AG10803 (cell line): ENCODE measurements at regions not wholly inside any gene's neighbourhood (a gene's known extent, or its start where the extent isn't known, plus 50 kb on each side); places are given as distances from the start of the nearest gene placed in this dataset.

Experiments used
- DNase-seq: peaks from one replicate; pipeline ENCODE4 v3.0.0; 2010; ENCODE audit warnings: low read depth
- H3K4me3 ChIP-seq: 2 replicates; pipeline ENCODE4 v1.5.1; 2011; ENCODE audit warnings: mild to moderate bottlenecking, low read length, control low read depth
- CTCF ChIP-seq: conservative IDR thresholded peaks from 2 replicates; pipeline ENCODE4 v1.5.1; 2011; ENCODE audit warnings: mild to moderate bottlenecking, low read length, control low read depth, inconsistent platforms

DNA sequence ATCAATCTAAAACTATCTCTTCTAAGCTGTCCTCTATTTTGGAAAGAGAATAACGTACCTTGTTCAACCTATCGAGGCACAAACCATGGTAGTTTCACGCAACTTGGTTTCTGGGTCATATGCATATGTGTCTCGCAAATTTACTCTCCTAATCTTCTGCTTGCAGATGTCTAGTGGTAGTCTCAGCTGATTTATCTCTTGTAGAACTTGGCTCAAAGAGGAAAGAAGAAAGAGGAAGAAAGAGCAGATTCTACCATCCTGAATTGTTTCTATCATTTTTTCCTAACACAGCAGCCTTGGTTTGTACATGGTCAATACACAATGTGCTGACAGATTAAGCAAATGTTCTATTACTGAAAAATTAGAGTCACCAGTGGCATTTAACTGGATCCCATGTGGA lies 282.3 kb downstream of the SPRY2 start:
- DNase-seq, result no peak
- TF ChIP-seq CTCF, result no peak
- H3K4me3 ChIP-seq, result no peak overlapping the region

- no peak overlapping the region for H3K4me3 ChIP-seq
- no peak for TF ChIP-seq CTCF
- no peak for DNase-seq
Measured at GRCh38 chr13:80055847-80056246, 285.1 kb downstream of the SPRY2 start.

GRCh38 chr13:80054806-80055205 lies 286.1 kb downstream of the SPRY2 start:
- H3K4me3 ChIP-seq, result no peak overlapping the region
- peak; percentile 20 for DNase-seq
- no peak for TF ChIP-seq CTCF

DNA sequence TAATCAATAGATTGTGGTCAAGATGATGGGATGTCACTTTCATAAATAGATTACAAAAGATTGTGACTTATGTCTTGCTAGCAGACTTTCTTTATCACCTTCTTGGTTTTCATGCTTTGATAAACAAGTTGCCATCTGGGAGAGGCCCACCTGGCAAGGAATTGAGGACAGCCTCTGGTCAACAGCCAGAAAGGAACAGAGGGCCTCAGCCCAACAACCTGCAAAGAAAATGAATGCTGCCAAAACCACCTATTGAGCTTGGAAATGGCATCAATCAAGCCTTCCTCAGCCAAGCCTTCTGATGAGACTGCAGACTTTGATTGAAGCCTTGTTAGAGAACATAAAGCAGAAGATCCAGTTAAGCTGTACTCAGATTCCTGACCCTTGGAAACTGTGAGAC lies 288.6 kb downstream of the SPRY2 start:
- no peak overlapping the region for H3K4me3 ChIP-seq
- no peak for TF ChIP-seq CTCF
- DNase-seq, result no peak

DNA sequence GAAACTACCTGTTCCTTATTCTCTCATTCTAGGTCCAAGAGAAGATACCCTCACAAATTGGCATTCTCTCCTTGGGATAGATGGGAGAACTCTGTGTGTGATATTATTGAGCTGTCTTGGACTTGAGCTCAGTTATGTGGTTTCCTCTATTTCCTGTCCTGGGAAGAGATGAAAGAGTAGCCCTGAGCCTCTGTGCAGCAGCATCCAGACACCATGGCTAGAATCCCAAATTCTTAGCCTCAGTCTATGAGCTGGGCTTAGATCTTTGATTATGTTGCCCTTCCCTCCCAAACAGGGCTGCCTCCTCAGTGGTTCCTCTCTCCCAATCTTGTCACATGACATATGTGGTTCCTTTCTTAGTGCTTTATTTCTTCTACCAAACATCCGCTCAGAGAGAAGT lies 290.7 kb downstream of the SPRY2 start:
- H3K4me3 ChIP-seq, result no peak overlapping the region
- peak; percentile 31 for DNase-seq
- no peak for TF ChIP-seq CTCF

DNA sequence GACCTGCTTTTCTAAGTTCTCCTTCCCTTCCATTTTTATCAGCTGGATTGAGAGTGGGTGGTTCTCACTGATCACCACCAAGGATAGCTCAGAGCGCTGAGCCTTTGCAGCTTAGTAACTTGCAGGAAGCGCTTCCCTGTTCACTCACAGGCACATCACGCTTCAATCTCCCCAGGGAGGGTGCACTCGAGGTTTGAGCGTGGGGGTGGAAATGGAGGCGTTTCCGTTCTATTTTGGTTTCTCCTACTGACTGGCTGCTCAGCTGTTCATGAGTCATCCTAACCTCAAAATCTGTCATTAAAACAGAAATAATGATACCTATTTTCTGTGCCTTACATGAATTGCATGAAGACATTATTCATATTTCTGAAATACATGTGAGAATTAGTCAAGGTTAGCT lies 292.1 kb downstream of the SPRY2 start:
- no peak overlapping the region for H3K4me3 ChIP-seq
- no peak for TF ChIP-seq CTCF
- peak; percentile 95 for DNase-seq

DNA sequence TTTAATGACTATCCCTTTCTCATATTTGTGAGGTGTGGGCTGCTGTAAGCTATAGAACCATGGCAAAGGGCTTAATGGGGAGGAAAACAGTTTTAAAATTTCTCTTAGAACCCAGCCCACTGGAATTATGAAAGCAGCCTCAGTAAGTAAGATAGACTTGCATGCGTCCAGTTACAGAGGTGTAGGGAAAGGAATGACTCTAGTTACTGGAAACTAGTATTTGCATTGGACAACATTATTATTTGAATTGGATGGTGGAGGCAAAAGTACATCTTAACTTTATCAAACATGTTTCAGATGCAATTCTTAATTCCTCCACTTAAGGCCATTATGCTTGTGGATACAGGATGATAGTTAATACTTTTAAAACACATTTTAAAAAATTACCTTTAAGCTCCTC lies 292.9 kb downstream of the SPRY2 start:
- no peak for DNase-seq
- no peak for TF ChIP-seq CTCF
- no peak overlapping the region for H3K4me3 ChIP-seq
